ENCODE measurements at regions not wholly inside any gene's neighbourhood (a gene's known extent, or its start where the extent isn't known, plus 50 kb on each side); places are given as distances from the start of the nearest gene placed in this dataset.
"Not testable (repeated sequence)": the region's sequence is repeated elsewhere in the genome, so short reads cannot be mapped to it uniquely, and the experiment has no call there.

DNA sequence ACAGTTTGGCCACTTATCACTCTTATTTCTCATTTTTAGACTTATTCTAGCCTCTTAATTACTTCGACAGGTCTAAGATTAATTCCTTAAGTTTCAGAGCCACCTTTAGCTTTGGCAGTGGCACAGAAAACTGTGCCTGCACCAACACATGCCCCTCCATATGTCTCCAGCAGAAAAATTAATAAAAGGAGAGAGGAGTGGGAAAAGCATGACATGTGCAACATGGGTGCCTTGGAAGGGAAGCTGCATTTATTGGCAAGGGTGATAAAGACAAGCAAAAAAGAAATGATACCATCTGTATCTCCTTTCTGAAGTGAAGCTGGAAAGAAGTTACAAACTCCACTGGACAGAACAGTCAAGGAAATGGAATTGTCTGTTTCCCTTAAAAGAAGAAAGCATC lies 121.7 kb upstream of the CFAP20DC start:
- no peak for DNase-seq

- DNase-seq: not testable (repeated sequence)
Measured at GRCh38 chr3:59170166-59170565, 120.3 kb upstream of the CFAP20DC start.

DNA sequence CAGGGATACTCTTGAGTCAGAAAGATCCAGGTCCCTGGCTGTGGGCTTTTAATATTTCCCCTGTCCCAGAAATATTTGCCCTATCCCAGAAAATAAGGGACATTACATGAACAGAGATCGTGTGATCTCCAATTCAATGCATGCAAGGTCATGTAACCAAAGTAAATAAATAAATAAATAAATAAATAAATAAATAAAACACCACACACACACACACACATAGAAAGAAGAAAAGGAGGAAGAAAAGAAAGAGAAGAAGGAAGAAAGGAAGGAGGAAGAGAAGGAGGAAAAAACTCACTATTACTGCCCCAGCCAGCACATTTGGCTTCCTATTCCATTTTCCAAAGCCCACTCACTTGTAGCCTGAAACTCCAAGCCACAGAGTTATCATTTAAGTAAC lies 117.9 kb upstream of the CFAP20DC start:
- DNase-seq: no peak

DNA sequence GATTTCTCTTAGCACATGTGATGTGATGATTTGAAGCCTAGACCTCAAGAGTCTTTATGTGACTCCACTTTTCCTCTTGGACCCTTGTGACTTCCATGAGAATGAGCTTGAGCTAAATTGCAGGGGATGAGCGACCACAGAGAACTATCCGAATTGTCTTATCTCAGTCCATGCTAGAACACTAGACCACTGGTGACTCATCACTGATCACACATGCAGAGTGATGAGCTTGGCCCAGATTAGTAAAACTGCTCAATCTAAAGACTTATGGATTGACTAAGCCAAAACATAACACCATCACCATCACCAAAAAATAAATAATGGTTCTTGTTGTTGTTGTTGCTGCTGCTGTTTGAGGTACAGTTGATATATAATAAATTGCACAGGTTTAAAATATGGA lies 114.1 kb upstream of the CFAP20DC start:
- no peak for DNase-seq

- no peak for DNase-seq
Measured at GRCh38 chr3:59161048-59161447, 111.2 kb upstream of the CFAP20DC start.

GRCh38 chr3:59160133-59160746 lies 110.4 kb upstream of the CFAP20DC start:
- no peak for DNase-seq

- no peak for DNase-seq
Measured at GRCh38 chr3:59153648-59154047, 103.8 kb upstream of the CFAP20DC start.

DNA sequence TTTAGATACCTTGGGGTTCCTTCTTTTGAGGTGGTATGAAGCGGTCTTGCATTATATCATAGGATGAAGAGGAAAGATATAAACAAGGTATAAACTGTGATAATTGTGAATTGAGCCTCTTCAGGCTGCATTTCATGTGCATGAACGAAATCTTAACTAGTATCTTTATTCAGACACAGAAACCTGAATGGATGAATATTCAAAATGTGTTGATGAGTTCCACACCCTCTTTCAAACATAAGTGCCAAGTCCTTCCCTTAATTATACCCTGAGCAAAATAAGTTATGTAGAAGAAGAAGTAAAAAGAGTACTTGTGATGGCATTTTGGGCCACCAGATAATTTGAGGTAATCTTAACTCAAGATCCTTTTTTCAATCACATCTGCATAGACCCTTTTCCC lies 103.1 kb upstream of the CFAP20DC start:
- no peak for DNase-seq

DNA sequence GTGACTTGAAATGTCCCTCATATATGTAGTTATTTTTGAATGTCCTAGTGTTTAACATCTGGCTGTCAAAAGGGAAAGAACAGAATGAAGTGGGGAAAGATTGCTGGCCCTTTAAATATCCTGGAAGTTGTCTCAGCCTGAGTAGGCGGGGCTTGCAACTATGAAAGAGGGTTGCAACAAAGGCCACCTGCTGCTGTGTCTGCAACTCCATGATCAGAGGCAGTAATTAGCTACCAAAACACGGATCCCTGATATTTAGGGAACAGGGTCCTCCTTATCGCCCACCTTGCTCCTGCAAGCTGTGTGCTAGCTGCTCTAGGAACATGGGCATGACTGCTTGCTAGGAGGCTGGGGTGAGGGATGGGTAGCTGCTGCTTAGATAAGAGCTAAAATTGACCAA lies 100.2 kb upstream of the CFAP20DC start:
- DNase-seq: no peak

DNA sequence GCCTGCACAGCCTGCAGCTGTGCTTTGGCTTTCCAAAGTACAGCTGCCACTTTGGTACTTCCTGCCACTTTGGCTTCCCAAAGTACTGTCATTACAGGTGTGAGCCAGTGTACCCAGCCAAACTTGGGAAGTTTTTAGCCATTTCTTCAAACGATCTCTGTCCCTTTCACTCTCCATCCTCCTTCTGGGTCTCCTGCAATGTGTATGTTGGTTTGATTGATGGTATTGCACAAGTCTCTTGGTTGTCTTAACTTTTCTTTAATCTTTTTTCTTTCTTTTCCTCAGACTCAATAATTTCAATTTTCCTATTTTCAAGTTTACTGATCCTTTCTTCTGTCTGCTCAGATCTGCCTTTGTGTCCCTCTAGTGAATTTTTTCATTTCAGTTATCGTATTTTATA lies 99.3 kb upstream of the CFAP20DC start:
- DNase-seq: no peak

GRCh38 chr3:59143447-59143846 lies 93.6 kb upstream of the CFAP20DC start:
- DNase-seq: no peak

- no peak for DNase-seq
Measured at GRCh38 chr3:59142556-59142955, 92.7 kb upstream of the CFAP20DC start.

DNA sequence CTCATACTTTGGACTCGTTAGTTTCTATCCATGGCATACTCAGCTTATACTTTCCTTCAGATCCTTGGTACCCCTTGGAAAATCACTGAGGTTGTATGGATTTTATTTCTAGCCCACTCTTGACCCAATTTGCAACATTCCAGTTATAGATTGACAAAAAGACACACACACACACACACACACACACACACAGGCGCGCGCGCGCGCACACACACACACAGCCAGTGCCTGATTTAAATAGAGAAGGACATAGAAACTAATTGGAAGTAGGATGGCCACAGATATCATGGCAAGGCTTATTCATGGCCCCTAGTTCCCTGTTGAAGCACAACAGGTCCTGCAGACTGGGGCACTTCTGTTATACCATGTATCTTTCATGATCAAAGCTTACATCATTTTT lies 89.1 kb upstream of the CFAP20DC start:
- DNase-seq: no peak

- no peak for DNase-seq
Measured at GRCh38 chr3:59137415-59137814, 87.6 kb upstream of the CFAP20DC start.

DNA sequence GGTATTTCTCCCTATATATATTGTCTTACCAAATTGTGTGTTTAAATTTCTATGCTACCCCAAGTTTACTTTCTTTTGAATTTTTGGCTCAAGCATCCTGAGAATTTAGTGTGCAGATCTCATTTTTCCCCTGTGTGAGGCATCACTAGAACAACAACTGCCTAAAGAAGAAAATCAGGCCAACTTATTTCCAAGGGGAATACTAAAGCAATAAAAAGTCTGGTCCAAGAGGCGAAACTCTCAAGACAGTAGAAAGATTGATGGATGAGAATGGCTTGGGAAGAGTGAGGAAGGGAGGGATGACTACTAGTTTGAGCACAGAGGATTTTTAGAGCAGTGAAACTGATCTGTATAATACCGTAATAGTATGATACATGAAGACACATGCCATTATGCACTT lies 86.3 kb upstream of the CFAP20DC start:
- DNase-seq: peak; percentile 29

DNA sequence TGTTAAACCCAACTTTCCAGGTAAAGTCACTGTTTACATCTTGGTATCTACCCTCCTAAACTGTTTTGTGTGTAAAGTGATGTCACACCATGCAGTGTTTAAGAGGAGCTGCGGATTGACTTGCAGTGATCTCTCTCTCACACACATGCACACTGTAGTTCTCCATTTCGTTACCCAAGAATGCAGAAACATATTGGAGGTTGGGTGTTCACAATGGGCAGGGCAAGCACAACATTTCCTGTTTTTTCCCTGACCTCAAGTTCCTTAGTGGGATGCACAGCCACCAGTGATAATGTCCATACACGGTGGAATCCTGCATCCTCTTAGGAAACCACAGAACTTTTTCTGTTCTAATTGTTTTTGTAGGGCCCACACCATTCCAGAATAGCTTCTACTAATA lies 85.3 kb upstream of the CFAP20DC start:
- no peak for DNase-seq

- peak; percentile 84 for DNase-seq
Measured at GRCh38 chr3:59133311-59133710, 83.5 kb upstream of the CFAP20DC start.

GRCh38 chr3:59131016-59131766 lies 81.4 kb upstream of the CFAP20DC start:
- DNase-seq: peak; percentile 55

DNA sequence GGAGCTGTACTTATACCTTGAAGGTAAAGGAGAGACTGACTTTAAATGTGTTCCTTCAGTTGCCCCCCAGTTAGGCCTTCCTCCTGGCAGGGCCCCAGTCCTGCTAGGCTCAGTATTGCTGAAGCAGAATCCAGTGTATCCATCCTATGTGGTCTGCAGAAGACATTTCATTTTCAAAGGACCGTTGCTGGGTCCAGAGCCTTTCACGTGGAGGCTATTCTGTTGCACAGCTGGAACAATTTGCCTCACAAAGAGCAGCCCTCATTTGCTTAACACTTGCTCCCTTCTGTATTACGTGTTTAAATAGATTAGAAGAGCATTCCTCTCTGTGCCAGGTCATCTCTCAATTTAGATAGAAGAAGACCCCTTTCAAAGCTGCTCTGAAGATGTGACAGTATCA lies 78.9 kb upstream of the CFAP20DC start:
- no peak for DNase-seq

- DNase-seq: peak; percentile 85
Measured at GRCh38 chr3:59127071-59127470, 77.2 kb upstream of the CFAP20DC start.

- DNase-seq: no peak
Measured at GRCh38 chr3:59126446-59126845, 76.6 kb upstream of the CFAP20DC start.

DNA sequence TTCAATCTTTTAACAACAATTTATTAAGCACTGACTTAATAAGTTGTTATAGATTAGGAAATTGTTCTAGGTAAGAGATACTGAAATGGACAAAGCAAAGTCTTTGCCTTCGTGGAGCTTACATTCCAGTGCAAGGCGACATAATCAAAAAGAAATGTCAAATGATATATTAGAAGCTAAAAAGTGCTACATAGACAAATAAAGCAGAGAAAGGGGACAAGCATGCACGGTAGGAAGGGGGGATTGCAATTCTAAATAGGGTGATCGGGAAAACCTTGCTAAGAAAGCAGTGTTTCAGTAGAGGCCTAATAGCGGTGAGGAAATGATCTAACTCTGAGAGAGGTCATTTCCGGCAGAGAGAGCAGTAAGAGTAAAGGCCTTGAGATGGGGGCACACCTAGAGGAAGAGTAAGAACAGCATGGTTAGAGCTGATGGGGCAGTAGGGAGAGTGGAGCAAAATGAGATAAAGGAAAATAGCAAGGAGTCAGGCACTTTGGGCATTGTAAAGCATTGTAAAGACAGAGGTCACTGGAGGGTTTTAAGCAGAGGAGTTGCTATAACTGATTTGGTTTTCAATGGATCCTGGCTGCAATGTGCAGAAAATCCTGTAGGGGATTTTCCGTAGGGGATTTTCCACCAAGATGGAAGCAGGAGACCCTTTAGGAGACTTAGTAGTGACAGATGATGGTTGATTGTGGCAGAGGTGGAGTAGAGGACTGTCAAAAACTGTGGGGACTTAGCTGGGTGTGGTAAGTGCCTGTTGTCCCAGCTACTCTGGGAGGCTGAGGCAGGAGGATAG lies 71.7 kb upstream of the CFAP20DC start:
- no peak for DNase-seq

- DNase-seq: no peak
Measured at GRCh38 chr3:59118928-59119327, 69.1 kb upstream of the CFAP20DC start.

GRCh38 chr3:59117396-59117795 lies 67.6 kb upstream of the CFAP20DC start:
- no peak for DNase-seq

Data from fibroblast of upper back skin (primary cell).